ENCODE measurements at regions not wholly inside any gene's neighbourhood (a gene's known extent, or its start where the extent isn't known, plus 50 kb on each side); places are given as distances from the start of the nearest gene placed in this dataset.
"Not testable (repeated sequence)": the region's sequence is repeated elsewhere in the genome, so short reads cannot be mapped to it uniquely, and the experiment has no call there.

DNA sequence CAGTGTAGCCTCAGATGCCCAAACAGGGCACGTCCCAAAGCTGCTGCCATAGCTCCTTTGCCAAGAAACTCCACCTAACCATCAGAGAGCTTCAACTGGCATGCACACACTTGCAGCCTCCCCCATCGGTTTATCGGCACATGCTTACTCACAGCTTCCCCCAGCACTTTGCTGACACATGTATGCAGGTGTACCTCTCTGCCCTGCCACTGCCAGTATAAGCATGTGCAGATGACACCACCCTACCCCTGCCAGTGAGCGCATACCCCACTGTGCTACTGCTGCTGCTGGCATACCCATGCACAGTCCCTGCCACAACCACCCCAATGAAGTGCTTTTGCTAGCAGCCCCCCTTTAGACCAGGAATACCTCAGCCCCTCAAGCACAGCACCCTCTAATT is 1231.0 kb downstream of the DSC3 start:
- no peak for DNase-seq

DNA sequence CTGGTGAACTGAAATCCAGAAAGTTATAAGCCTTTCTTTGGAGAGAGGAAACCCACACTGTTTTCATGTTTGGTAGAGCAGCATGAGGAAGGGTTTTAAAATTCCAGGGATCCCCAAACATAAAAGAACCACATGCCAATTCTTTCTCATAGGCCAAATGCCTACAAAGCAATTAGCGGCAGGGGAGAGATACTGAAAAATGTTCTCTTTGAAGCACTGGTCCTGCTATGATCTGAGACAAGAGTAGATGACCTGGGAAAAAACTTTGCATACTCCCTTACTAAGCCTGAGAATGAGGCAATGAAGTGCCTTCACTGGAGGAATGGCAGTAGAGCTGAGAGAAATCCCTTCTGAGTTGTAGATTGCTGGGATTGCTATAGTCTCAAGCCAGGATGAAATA is 1261.7 kb downstream of the DSC3 start:
- no peak for DNase-seq

- DNase-seq: no peak
Observed at GRCh38 chr18:29779096-29779495, 1263.4 kb downstream of the DSC3 start.

DNA sequence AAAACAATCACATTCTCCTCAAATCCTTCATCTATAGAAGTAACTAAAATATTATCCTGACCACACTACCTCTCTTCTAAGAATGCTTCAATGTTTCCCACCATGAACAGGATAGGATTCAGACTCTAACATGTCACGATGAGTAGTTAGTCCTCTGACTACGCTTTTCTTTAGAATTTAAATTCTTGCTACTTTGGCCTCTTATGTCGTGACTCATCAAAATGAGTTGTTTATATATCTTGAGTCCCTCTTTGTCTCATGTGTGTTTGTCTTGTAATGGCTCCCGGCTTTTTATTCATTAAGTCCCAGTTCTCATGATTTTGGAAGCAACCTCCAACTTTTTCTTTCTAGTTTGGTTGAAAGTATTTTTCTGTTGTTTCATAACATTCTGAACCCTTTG is 1289.2 kb downstream of the DSC3 start:
- no peak for DNase-seq

DNA sequence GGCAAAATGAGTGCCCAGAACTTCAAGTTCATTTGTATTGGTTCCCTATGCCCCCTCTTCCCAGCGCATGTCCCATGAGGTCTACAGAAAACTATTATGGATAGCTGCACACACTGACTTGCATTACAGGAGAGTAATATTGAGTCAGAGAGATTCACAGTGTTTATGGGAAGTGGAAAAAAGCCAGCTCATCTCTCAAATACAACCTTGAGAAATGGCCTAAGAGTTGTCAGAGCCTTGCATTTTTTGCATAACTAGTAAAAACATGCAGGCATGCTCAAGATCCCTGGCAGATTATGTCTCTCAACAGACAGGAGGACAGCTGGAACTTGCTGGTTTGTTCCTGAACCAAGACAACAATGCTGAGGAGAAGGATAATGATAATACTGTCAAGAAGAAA is 1292.8 kb downstream of the DSC3 start:
- no peak for DNase-seq

DNA sequence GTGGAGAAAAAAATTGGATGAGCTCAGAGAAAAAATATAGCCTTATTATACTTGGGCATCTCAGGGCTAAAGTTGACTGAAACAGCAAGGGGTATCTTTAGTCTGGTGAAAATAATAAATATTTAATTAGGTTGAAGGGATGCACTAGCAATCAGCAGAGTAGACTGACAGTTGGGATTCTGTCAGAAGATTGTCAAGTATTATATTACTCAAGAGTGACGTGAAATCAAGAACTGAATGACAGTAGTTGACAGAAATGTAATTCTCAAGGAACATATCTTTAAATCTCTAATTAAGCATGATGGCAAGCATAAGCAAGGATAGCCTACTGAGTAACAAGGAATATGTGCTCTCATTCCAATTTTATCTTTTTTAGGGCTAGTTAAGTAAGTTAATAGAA is 1301.1 kb downstream of the DSC3 start:
- no peak for DNase-seq

DNA sequence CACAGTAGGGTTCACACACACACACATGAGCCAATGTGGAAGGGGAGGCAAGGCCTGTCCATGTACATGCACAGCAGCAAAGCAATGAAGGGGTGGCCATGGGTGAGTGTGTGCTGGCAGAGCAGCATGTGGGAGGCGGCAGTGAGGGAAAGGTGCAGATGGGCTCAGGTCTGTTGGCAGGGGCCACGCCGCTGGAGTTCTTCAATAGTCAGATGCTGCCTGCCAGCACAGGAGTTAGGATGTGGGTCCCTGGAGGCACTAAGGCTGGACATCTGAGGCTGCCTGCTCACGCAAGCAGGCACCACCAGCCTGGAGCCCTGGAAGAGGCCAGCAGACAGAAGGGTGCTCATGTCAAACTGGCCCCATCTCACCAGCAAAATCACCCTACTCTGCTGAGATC is 1304.9 kb downstream of the DSC3 start:
- no peak for DNase-seq

DNA sequence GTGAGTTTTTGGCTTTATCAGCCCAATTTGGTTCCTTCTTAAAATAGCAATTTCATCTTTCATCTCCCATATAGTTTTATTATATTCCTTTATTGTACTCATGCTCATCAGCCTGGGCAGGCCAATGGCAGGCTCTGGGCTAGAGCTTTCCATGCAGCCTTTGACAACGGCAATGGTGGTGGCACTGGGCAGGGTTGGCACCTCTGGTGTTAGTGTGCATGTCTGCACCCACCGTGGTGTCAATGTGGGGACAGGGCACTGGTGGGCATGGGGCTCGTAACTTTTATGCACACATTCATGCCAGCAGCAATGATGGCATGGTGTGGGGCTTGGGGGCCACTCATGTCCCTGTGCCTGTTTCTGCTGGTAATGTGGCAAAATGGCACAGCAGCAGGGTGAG is 1305.4 kb downstream of the DSC3 start:
- DNase-seq: no peak

- no peak for DNase-seq
Observed at GRCh38 chr18:29730073-29730472, 1312.5 kb downstream of the DSC3 start.

GRCh38 chr18:29726646-29727045 is 1315.9 kb downstream of the DSC3 start:
- no peak for DNase-seq

DNA sequence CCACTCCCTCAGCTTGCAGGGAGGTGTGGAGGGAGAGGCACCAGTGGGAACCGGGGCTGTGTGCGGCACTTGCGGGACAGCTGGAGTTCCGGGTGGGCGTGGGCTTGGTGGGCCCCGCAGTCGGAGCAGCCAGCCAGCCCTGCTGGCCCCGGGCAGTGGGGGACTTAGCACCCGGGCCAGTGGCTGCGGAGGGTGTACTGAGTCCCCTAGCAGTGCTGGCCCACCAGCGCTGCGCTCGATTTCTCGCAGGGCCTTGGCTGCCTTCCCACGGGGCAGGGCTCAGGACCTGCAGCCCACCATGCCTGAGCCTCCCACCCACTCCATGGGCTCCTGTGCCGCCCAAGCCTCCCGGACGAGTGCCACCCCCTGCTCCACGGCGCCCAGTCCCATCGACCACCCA is 1319.1 kb downstream of the DSC3 start:
- not testable (repeated sequence) for DNase-seq

DNA sequence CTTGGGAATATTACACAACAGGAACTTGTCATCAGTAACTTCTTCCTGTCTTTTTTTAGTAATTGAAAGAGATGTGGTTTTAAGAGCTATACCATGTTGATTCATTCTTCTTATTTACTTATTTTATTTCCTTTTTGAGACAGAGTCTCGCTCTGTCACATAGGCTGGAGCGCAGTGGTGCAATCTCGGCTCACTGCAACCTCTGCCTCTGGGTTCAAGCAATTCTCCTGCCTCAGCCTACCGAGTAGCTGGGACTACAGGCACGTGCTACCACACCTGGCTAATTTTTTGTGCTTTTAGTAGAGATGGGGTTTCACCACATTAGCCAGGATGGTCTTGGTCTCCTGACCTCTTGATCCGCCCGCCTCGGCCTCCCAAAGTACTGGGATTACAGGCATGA is 1326.6 kb downstream of the DSC3 start:
- DNase-seq: not testable (repeated sequence)

GRCh38 chr18:29712785-29713184 is 1329.8 kb downstream of the DSC3 start:
- DNase-seq: no peak

DNA sequence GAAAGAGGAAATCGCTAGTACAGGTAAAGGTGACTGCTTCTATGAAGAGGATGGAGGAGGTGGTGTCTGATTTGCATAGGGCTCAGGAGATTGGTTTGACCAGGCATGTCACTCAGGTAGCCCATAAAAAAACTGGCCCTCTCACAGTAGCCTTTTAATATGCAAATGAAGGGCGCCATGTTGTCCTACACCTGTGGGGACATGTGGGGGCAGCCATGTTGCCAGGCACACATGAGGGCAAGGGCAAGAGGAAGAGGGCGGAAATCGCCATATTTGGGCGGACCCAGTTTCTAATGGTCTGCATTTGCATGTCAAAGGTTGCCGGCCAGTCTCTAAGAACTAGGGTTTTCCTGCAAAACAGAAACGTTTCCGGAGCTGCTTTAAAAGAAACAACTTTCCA is 1330.6 kb downstream of the DSC3 start:
- no peak for DNase-seq

- no peak for DNase-seq
Observed at GRCh38 chr18:29693334-29693733, 1349.2 kb downstream of the DSC3 start.

DNA sequence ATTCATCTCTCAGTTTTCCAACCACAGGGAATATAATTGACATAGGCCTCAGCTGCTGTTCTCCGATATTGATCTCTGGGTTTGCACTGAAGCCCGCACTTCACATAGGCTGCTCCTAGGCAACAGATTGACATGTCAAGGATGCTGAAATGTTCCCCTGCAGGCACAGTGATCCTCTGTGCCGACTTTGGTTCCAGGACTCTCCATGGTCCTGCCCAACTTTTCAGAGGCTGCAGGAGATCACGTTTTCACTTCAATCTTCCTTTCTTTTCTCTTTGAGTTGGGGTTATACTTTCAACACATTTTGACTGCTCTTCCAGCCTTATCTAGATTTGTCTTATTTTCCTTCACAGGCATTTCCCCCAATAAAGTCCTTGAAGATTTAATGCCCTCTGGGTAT is 1361.0 kb downstream of the DSC3 start:
- DNase-seq: no peak

GRCh38 chr18:29664278-29665036 is 1378.1 kb downstream of the DSC3 start:
- no peak for DNase-seq

DNA sequence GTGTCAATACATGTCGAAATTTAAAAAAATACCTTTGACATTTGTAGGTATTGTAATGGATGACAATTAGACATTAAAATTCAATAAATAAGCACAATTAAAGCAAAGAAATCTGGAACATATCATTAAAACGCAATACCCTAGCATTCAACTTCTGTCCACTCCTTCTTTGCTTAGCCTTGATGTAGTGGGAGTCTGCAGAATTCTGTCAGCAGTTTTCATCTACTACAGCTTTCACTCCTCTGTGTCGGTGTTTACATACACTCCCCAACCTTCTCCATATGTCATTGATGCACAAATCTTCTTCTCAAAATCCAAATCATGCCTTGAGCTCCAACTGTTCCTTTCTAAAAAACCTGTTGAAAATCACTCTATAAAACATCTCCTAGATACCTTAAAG is 1380.6 kb downstream of the DSC3 start:
- no peak for DNase-seq

- DNase-seq: no peak
Observed at GRCh38 chr18:29660777-29661176, 1381.8 kb downstream of the DSC3 start.

DNA sequence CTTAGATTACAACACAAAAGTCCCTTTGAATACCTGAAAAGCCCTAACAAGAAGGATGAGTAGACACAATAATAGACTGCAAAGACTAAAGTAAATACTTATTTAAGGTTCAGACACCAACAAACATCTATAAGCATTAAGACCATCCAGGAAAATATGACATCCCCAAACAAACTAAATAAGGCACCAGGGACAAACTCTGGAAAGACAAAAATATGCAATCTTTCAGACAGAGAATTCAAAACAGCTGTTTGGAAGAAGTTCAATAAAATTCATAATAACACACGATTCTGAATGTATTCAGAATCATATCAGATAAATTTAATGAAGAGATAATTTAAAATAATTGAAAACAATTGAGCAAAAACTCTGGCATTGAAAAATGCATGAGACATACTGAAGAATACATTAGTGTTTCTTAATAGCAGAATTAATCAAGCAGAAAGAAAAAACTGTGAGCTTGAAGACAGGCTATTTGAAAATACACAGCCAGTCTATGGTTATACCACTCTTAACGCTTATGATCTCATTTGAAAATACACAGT is 1388.8 kb downstream of the DSC3 start:
- no peak for DNase-seq

- DNase-seq: no peak
Observed at GRCh38 chr18:29652797-29653196, 1389.7 kb downstream of the DSC3 start.

DNA sequence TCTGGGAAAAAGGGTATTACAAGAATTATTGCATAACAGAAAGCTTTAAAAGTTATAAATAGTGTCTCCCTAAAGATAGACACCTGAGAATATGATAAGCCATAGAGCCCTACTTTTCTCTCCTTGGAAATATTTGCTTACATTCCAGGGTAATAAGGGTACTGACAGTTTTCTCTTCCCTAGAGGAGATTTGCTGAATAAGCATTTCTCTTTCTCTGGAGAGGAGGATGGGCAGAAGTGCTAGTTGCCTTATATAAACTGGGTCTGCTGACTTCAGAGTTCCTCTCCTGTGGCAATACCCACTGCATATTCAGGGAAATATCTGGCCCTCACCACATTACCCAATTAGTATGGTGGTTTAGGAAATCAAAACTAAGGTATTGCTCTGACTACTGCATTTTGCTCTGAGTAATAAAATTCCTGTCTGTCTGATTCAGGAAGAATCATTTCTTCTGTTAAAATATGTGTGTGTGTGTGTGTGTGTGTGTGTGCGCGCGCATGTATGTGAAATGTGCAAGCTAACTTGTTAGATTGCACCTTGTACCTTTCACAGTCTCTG is 1391.3 kb downstream of the DSC3 start:
- no peak for DNase-seq

DNA sequence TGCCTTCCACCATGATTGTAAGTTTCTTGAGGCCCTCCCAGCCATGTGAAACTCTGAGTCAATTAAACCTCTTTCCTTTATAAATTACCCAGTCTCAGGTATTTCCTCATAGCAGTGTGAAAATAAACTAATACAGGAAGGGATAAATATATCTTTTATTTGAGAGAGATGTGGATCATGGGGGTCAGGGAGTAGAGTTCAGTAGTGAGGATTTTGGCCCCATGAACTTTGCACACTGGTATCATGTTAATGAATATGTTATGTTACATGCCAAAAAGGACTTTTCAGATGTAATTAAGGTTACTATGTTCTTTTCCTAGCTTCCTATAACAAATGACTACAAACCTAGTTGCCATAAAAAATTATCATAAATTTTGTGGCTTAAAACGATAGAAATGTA is 1393.7 kb downstream of the DSC3 start:
- DNase-seq: no peak

GRCh38 chr18:29647700-29648099 is 1394.8 kb downstream of the DSC3 start:
- no peak for DNase-seq

- DNase-seq: no peak
Observed at GRCh38 chr18:29644276-29644675, 1398.3 kb downstream of the DSC3 start.
